Esophagus squamous epithelium (tissue), 4 donors: ENCODE measurements at regions not wholly inside any gene's neighbourhood (a gene's known extent, or its start where the extent isn't known, plus 50 kb on each side); places are given as distances from the start of the nearest gene placed in this dataset.

Source experiments
- POLR2A ChIP-seq, 4 donors: fragments of 450-650 bp; IDR thresholded peaks; one replicate each; pipeline ENCODE4 v1.6.1; 2017; ENCODE audit warnings: antibody characterized with exemption in 4 of 4, mild to moderate bottlenecking in 4 of 4, moderate library complexity in 3 of 4
- TF ChIP-seq, protein P1 (sequence below), 6 experiments: fragments of 450-650 bp in 4 of 6; fragments of 200-600 bp in 2 of 6; sonication (generic) in 2 of 6; IDR thresholded peaks; one replicate each; pipeline ENCODE4 v1.5.1; 2016 to 2019; ENCODE audit warnings: antibody characterized with exemption in 6 of 6, mild to moderate bottlenecking in 4 of 6, moderate library complexity in 4 of 6

DNA sequence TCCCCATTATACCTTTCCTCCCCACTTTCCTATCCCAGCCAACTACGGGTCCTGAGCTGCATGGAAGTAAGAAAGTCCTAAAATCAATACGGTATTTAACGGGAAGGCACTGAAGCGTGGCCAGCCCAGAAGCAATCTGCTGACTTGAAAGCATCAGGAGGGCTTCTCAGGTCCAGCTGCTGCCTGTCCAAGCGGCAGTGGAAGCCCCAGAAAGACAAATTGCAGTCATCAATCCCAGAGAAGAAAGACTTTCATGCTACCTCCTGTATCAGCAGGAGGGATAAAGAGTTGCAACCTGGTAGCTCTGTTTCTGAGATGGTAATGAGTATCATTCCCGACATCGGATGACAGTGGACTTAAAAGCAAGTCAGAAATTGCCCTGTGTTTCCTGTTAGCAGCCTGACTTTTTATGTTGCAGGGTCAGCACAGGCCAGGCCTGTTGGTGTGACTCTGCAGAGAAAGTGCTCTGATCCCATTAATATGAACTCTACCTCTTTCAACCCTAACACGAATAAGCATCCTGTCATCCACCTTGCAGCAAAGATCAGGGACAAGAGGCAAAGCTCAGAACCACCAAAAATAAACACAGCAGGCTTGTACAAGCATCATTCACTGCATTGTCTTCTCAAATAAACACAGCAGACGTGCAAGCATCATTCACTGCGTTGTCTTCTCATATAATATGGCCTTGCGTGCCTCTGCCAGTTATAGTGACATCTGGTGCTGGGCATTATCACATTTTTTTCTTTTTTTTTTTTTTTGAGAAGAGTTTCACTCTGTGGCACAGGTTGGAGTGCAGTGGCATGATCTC, 358.6 kb upstream of the CDH11 start:
- no peak for TF ChIP-seq POLR2A (IDR thresholded peaks at IDR 0.05)
- TF ChIP-seq, protein P1, sequence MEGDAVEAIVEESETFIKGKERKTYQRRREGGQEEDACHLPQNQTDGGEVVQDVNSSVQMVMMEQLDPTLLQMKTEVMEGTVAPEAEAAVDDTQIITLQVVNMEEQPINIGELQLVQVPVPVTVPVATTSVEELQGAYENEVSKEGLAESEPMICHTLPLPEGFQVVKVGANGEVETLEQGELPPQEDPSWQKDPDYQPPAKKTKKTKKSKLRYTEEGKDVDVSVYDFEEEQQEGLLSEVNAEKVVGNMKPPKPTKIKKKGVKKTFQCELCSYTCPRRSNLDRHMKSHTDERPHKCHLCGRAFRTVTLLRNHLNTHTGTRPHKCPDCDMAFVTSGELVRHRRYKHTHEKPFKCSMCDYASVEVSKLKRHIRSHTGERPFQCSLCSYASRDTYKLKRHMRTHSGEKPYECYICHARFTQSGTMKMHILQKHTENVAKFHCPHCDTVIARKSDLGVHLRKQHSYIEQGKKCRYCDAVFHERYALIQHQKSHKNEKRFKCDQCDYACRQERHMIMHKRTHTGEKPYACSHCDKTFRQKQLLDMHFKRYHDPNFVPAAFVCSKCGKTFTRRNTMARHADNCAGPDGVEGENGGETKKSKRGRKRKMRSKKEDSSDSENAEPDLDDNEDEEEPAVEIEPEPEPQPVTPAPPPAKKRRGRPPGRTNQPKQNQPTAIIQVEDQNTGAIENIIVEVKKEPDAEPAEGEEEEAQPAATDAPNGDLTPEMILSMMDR (IDR thresholded peaks at IDR 0.05): no peak
